ENCODE measurements at regions not wholly inside any gene's neighbourhood (a gene's known extent, or its start where the extent isn't known, plus 50 kb on each side); places are given as distances from the start of the nearest gene placed in this dataset.

DNA sequence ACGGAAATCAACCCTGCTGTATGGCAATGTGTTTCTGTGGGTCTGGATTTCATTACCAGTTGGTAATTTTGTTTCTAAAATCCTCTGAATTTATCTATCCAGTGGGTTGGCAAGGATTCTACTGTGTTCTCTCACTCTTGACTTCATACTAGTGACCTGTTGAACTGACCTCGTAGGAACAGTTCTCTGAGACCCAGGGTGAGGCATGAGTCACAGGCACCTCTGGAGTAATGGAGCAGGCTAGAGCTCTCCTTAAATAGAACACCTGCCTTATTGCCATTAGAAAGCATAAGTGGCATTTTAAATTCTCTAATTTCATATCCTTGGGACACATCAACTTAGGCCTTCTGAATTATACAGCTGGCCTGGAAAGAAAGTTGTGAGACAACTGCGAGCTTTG lies 258.3 kb upstream of the NAV3 start:
- no peak for DNase-seq

DNA sequence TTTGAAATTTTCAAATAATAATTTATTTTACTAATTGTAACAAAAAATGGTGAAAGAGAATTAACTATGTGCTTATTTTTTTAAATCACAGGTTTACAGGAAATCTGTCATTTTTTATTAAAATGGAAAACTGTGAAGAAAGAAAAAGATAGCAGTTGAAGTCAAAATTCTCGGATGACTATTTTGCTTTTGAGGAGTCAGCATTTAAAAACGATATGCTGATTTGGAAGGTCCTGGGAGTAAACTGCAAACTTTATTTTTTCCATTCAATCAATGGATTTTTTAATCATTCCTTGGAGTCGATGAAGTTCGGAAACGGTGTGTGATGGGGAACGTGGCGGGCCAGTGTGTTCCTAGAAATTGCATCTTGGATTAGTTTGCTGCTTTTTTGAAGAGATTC lies 258.9 kb upstream of the NAV3 start:
- no peak for DNase-seq

DNA sequence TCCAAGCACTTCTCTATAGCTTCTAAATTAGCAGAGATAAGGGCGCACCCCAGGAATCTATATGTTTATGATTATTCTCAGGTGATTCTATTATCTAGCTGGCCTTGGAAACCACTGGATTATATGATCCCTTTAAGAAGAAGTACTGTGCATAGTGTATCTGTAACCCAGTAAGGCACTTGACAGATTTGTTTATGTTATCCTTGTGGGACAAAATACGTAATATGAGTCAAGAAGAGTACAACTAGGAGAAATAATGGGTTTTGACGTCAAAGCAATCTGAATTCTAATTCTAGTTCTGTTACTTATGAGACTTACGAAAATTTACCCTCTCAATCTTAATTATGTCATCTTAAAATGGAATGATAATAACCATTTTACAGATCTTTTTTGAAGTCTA lies 259.6 kb upstream of the NAV3 start:
- no peak for DNase-seq

DNA sequence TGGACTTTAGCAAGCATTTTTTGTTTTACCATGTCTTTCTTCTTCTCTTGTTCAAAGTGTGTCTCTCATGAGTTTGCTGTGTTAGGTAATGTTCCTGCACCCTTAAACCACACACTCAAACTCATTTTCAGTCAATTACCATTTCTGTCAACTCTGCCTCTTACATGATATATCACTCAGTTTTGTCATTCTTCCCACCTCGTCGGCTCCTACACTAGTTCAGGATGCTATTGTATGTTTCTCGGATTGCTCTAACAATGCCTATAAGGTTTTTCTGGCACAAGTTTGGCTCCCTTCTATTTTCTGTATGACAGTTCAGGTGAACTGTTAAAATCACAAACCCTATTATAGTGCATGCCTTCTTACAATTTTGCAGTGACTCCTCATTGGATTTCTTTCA lies 260.8 kb upstream of the NAV3 start:
- no peak for DNase-seq

DNA sequence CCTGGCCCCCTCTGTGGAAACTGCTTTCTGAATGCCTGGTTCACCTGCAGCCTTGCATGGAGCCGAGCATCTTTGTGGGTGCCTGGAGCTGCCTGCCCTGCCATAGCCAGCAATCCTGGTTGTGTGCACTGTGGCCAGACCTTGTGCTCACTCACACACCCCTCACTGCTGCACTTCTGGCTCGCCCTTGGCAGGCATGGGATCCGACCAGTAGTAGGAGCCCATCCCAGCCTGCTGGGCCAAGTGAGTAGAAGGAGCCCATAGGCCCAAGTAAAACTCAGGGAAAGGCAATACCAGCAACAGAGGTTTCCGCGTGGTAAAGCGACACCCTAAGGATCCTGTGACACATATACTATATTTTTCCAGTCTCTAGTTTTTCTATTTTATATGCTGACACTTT lies 270.0 kb upstream of the NAV3 start:
- no peak for DNase-seq

DNA sequence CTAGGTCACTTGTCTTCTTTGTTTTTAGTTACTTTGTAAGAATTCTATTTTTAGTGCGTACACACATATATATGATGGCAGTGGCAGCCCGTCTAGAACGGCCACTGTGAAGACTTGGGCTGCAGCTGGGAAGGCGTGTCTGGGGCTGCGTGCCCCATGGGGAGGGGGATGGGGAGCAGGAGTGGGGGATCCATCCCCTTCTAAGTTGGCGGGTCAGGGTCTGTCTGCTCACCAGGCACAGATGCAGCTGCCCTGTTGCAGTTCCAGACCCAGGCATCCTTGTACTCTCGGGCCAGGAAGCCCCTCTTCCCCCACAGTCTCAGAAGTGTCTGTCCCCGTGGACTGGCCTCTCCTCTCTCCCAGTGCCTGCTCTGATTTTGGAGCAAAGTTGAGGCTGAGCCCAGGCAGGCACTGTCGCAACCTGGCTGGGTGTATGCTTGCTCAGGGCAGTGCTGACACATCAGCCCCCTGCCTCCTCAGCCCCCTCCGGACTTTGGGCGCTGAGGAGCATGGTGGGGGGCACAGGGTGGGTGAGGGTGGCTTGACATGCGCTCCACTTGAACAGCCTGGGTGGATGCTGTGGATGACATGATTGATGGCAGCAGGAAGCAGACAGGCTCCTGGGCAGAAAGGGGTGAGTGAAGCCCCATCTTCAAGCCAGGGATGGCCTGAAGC lies 271.2 kb upstream of the NAV3 start:
- no peak for DNase-seq

DNA sequence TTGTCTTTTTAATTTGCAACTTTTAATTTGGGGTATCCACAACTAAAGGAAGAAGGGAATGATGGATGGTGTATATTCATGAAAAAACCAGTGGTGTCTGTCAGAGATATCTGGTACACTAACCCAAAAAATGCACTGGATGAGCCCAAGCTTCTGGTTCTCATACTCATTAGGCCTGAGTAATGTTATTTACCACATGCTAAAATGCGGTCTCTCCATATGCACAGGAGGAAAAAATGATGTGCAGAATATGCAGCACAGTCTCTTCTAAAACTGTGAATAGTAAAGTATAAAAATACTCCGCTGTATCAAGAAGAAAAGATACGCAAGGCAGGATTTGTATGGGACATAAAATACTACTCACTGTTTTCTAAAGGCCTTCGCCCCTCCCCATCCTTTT lies 275.6 kb upstream of the NAV3 start:
- DNase-seq, result no peak

DNA sequence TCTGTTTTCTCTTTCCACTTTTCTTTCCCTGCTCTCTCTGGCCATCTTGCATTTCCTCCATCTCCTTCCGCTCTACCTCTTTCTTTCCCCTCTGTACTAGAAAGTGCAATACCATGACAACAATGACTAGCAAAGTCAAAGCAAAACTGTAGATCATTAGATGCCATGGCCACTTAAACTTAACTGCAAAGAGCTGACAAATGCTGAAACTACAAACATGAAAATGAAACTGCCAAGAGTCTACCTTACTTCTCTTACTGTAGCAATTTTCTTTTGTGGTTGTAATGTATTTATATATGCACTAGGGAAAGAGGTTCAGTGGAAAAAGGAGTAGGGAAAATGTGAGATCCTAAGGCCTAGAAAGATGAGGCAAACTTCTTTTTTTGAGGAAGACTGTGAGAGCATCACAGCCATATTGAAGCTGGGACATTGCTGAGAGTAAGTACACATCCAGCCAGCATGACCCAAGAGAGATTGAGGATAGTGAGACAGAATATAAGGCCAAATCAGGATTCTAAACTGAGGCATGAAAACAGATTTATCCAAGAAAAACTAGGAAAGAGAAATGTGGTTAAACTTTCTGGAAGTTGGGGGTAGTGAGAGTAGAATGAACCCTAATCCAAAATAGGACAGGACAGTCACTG lies 276.6 kb upstream of the NAV3 start:
- no peak for DNase-seq

DNA sequence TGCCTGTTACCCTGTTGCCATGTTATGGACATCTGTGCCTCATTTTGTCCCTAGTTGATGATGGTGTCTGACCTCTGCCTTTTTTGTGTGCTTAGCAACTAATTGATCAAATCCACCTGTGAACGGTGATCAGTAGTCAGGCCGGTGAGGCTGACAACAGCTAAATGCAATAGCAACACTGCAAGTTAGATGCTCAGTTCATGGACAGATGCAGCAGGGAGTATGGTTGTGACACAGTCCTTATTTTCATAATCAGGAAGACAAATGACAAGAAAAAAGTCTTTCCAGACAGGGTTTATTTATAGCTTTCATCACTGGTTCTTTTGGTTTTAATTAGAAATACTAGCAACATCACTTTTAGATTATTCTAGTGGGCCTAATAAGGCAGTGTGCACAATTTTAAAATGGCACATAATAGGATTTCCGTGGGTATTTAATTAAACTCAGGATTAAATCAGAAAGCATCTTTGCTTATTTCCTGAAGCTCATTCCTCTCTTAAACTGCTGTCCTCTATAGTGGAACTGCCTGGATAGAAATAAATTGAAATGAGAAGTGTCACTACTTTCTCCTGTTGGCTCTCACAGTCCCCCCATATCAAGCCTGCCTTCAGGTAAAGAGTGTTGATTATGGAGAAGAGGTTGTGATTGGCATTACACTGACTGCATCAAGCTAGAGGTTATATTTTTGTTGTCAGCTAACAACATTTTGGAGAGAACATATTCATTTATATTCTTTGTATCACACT lies 281.1 kb upstream of the NAV3 start:
- DNase-seq, result no peak

DNA sequence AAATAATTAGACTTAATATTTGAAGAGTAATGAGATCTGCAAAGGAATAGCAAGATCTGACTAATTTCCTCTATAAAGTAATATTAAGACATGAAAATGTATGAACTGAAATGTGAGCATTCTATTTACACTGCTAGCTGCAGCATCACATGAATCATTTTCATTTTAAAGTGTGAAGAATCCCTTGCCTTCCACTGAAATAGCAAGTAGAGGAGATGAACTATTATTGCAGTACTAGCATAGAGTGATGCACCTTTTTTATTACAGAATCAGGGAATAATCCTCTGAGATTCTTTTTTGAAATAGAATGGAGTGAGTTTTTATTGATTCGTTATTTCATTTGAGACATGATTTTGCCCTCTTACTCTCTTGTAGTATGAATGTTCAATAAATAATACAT lies 281.9 kb upstream of the NAV3 start:
- DNase-seq, result no peak

DNA sequence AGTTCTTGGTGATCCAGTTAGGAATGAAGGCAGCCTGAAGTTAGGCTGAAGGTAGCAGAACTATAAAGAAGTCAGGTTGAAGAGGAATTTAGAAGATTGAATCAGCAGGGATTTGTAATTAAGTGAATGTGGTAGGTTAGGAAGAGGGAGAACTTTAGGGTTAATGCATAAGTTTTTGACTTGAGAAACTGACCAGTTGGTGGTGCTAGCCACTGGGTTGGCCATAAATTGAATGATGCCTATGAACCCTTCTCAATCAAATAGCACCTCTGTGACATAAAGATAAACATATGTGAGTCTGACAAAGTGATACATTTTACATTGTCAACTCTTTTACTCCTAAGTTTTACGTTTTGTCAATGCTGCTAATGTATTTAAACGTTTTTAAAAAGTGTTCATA lies 290.6 kb upstream of the NAV3 start:
- no peak for DNase-seq

DNA sequence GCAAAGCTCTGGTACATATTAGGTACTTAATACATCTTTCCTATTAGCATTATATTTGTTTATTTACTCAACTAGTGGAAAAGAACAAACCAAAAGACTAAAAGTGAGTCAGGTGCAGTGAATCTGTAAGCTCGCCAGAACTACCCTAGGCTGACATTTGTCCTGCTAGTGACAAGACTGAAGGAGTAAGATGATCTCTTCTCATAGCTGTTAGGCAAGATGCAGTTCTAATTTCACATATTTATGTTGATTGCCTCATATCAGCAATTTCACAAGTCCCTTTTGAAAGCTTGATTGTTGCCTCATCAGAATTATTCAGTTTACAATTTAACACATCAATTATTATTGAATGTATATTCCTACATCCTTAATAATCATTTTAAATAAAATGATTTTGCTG lies 293.0 kb upstream of the NAV3 start:
- DNase-seq, result no peak

DNA sequence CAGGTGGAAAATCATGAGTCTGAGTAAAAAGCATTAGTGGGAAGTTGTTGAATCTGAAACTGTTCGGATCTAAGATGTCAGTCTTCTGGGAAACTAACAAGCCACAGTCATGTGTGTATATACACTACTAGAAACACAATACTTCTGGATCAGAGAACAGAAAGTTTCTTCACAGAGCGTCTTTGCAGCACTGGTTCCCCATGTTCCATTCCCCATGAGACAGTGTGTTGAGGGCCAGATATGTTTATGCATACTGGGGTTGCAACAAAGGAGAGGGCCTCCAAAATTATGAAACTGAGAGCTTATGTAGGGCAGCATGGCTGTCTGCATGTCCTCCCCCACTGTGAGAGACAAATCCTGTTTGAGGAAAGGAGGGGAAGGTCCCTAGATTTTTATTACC lies 295.0 kb upstream of the NAV3 start:
- DNase-seq, result no peak

DNA sequence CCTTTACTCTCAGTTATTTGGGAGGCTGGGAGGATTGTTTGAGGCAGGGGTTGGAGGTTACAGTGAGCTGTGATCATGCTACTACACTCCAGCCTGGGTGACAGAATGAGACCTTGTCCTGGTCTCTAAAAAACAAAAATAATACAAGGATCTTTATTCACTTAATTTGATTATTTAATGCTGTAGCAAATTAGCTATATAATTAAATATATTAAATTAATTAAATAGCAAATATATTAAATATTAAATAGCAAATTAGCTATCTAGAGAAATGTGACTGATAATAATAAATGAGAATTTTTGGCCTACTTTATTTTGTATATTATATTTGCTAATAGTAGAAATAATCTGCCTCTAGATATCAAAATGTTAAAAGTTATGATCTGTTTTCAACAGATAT lies 298.8 kb upstream of the NAV3 start:
- DNase-seq, result no peak

DNA sequence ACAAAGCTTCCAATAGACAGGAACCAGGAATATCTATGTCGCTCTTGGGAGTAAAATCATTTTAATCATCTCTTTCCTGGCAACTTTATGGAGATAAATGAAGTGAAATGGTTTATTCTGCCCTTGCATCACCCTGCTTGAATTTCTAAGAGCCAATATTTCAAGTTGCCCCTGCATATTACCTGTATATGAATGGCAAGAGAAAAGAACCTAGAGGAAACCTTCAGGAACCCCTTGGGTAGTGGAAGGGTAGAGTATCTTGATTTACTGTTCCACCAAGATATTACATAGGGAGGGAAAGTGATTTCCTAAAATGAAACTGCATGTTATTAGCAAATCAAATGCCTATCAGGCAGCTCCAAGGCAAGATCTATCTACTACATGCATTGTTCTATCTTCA lies 308.4 kb upstream of the NAV3 start:
- DNase-seq, result no peak

DNA sequence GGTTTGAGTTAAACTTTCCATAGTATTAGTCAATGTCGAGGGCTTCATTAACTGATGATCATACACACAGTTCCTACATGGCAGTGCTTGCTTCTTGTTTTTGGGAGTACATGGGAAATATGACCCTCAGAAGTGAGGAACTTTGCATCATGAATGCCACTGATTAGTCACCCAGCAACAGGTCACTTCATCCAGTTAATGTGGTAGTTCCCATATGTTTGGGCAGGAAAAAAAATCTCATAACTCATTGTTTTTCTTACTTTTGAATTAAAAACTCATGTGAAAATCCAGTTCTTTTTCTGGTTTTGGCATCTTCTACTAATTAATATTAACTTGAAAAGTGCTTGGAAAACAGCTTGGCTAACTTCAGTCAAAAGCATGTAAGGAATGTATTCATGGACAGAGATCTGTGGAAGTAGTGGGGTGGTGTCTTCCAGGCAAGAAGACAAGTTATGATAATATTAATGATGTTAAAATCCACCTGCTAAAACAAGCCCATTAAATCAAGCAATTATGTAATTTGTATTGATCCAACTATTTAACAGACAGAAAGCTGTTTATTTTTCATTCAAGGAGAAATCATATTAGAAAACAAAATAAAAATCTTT lies 309.1 kb upstream of the NAV3 start:
- DNase-seq, result peak in 2 of 3 donors; percentile 1 to 20

DNA sequence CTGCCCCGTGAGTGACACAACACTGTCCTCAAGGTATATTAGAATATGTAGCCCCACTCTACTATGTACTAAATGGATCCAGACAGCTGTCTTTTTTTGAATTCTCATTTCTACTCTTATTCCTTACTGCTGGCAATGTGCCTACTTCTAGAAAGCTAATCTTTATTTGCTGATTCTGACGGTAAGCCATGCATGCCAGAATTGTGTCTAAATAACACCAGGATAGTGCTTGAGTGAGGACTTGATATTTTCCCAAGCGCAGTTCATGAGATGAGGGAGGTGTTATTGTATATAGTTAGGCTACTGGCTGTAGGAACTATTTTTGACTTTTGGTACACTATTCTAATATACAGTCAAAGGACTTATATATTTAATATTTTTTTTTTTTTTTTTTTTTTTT lies 316.2 kb upstream of the NAV3 start:
- no peak for DNase-seq

DNA sequence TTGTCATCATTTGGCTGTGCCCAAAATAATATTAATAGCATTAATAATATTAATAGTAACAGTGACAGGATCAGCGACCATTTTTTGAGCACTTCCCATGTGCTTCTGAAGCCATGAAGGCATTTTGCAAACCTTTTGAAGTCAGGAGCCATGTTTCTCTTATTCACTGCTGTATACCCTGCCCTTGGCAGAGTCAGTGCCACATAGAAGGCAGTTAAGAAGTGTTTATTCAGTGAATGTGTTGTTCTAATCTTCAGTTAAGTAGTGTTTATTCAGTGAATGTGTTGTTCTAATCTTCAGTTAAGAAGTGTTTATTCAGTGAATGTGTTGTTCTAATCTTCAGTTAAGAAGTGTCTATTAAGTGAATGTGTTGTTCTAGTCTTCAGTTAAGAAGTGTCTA lies 319.7 kb upstream of the NAV3 start:
- no peak for DNase-seq

DNA sequence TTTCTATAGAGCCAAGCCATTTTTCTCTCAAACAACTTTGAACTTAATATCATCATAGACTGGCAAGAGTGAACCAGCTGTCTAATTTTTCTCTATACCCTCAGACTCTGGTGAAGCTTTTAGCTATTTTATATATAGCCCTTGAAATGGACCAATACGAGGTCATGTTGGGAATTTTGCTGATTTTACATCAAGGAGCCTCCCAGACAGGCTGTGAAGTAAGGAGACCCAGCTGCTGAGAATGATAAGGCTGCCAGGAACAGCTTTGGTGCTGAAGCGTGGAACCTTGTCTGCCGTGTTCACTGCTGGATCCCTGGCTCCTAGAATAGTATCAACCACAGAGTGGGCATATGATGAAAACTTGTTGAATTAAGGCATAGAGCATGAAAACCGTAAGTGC lies 326.2 kb upstream of the NAV3 start:
- DNase-seq, result no peak

DNA sequence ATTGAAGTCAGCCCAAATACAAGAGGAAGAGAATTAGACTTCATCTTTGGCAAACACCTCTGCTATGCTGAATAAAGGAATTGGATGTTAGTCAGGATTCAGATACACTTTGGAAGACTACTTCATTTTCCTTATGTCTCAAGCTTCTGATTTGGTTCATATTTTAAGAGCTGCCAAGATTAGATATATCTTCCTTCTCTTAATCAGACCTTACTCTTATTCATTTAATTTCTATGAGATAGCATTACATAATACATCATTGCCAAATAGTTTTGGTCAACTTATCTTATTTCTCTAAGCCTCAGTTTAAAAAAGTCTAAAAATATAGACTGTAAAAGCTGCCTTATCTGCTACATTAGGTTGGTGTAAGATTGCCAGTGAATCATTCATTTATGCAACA lies 330.6 kb upstream of the NAV3 start:
- peak in 2 of 3 donors; percentile 12 to 48 for DNase-seq

DNA sequence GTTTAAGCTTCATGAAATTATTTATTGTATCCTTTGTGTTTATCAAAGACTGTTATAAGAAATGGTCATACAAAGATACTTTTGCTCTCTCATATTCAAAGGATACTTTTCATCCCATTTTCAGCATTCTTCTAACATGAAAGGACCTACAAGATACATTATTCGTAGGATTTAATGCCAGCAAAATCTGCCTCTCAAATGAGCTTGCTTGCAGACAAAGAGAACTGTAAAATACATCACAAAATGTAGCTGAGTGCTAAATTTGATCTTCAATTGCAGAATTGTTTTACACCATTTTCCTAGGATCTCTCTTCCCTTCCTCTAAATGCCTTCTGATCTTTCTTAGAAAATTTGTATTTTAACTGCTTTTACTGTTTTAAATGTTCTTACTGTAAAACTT lies 333.0 kb upstream of the NAV3 start:
- DNase-seq, result no peak

DNA sequence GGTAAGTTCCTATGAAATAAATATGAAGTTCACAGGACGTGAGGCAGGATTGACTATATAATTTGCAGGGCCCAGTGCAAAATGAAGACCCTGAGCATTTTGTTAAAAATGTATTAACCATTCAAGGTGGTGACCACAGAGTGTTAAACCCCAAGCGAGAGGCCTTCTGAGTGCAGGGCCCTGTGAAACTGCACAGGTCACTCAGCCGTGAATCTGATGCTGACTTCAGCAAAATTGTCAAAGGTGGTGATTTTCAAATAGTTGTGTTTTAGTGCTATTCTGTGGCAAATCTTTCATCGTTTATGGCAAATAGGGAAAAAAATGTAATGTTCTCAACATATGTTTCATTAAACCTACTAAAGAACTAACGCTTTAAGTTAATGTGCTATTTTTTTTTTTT lies 334.0 kb upstream of the NAV3 start:
- no peak for DNase-seq

DNA sequence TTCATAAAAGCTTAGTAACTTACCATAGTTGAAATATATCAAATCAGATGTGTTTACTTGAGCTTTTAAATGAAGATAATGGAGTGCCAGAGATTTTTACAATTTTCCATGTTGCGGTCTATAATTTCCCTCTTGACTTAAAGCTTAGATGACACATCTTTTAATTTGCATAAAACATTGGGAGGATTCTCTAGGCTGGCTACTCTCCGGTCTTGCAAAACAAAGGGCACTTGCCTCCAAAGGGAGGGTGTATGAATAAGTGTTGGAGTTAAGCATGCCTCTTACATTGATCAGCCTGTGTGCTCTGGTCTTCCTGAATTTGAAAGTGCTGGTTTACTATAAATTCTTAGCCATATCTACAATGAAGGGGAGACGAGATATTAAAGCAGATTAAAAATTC lies 336.4 kb upstream of the NAV3 start:
- DNase-seq, result no peak
